Naive thymus-derived CD8-positive, alpha-beta T cell (primary cell): ENCODE measurements at regions not wholly inside any gene's neighbourhood (a gene's known extent, or its start where the extent isn't known, plus 50 kb on each side); places are given as distances from the start of the nearest gene placed in this dataset.
A peak's percentile ranks its signal among the peaks of the same experiment; 100 is the strongest.

Experiments
- ATAC-seq, 2 donors: fragments of 150-1000 bp; cut with Tn5 transposase in 1 of 2; sonication (Bioruptor Pico), chemical (Tn5 transposase) in 1 of 2; 1 replicate in 1 of 2; 2 replicates in 1 of 2; pipeline ENCODE4 v1.10.0; 2021; ENCODE audit warnings: mild to moderate bottlenecking in 2 of 2, moderate library complexity in 2 of 2
- POLR2A ChIA-PET: fragments of 350-600 bp; sonication (Branson Sonifier 250); formaldehyde crosslinking; loops from one replicate; lab custom pipeline; 2021; ENCODE audit warnings: antibody characterized with exemption; lab: Charles Lee
- DNase-seq, 10 donors: peaks; one replicate each; pipeline versions ENCODE4 v3.0.0 to v3.0.0-alpha.2; 2020 to 2022
- H3K27ac Mint-ChIP-seq, 10 donors: one replicate each; pipeline ENCODE4 v1.8.0; 2020 to 2022; ENCODE audit warnings: mild to moderate bottlenecking in 10 of 10, mixed read lengths in 10 of 10, moderate library complexity in 4 of 10, inconsistent platforms in 1 of 10
- H3K27me3 Mint-ChIP-seq, 5 donors: one replicate each; pipeline ENCODE4 v1.8.0; 2021 to 2022; ENCODE audit warnings: mixed read lengths in 5 of 5
- H3K36me3 Mint-ChIP-seq, 3 donors: one replicate each; pipeline ENCODE4 v1.8.0; 2020 to 2022; ENCODE audit warnings: mixed read lengths in 3 of 3, mild to moderate bottlenecking in 2 of 3, inconsistent platforms in 1 of 3
- H3K4me1 Mint-ChIP-seq, 4 donors: one replicate each; pipeline ENCODE4 v1.8.0; 2021 to 2022; ENCODE audit warnings: mixed read lengths in 4 of 4
- H3K4me3 Mint-ChIP-seq, 10 donors: one replicate each; pipeline ENCODE4 v1.8.0; 2020 to 2022; ENCODE audit warnings: mild to moderate bottlenecking in 10 of 10, mixed read lengths in 10 of 10, moderate library complexity in 6 of 10, inconsistent platforms in 1 of 10
- H3K9me3 Mint-ChIP-seq, 9 donors: one replicate each; pipeline ENCODE4 v1.8.0; 2020 to 2022; ENCODE audit warnings: mixed read lengths in 9 of 9, mild to moderate bottlenecking in 3 of 9, inconsistent platforms in 1 of 9, moderate library complexity in 1 of 9

DNA sequence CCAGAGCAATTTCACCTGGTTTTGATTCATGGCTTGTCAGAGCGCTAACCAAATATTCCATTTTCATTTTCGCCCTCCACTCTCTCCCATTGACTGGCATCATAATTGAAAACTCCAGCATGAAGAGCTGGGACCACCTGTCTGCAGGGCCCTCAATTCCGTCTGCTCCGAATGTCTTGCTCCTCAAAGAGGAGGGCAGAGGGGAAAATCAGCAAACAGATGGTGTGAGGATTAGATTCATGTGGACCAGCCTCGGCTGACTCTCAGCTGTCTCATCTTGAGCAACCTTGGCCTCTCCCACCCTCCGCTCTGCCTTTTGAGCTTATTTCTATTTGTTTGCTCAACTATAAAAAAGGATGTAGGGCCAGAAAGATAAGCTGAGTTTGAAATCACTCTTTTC is 512.2 kb upstream of the PPP2R3A start:
- DNase-seq (no peak), ATAC-seq (no peak)
- Mint-ChIP-seq H3K27me3 (peaks cover 0 to 6% (median 0%) of the 10 kb centered on the region in 5 donors), H3K9me3 (peaks cover 0 to 6% (median under 1%) of the 10 kb centered on the region in 9 donors), H3K4me1 (no peaks in the 10 kb centered on the region), H3K36me3 (no peaks in the 10 kb centered on the region), H3K4me3 (no peak overlapping the region), H3K27ac (no peak overlapping the region)
- POLR2A ChIA-PET, result no interaction called here

GRCh38 chr3:135454890-135455289 is 510.6 kb upstream of the PPP2R3A start:
- no peaks in the 10 kb centered on the region for H3K4me1 Mint-ChIP-seq
- no peak overlapping the region for H3K27ac Mint-ChIP-seq
- no peaks in the 10 kb centered on the region for H3K36me3 Mint-ChIP-seq
- ATAC-seq (no peak), DNase-seq (no peak)
- peaks cover 0 to 9% (median 5%) of the 10 kb centered on the region in 5 donors for H3K27me3 Mint-ChIP-seq
- H3K4me3 Mint-ChIP-seq, result no peak overlapping the region
- H3K9me3 Mint-ChIP-seq, result peaks cover 0 to 6% (median 0%) of the 10 kb centered on the region in 9 donors
- POLR2A ChIA-PET, result no interaction called here

DNA sequence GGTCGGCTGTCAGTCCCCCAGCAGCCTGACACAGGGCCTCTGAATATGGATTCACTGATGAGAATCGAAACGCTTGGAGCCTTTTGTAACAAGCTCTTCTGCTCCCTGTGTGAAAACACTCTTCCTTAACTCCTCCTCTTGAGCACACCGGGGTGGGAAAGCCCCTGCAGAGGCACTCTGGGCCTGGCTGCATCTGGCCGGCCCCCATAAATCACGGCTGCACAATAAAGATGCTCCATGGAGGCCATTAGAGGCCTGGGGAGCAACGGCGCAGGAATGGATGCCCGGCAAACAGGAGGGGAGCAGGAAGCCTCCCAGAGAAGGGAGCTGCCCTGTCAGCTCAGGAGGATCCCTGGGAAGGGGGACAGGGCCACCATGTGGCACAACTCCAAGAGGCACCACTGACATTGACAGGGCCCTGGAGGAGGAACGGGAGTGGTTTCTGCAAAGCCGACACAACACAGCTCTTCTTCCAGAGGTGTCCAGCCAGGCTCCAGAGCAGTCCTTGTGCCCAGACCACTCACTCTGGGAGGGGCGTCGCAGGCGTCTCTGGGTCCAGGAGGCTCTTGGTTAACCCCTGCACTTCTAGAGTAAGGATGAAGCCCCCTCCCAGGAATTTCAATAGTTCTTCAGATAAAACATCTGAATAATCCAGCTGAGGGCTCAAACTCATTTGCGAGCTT is 509.3 kb upstream of the PPP2R3A start:
- Mint-ChIP-seq H3K4me3 (no peak overlapping the region), H3K36me3 (no peaks in the 10 kb centered on the region), H3K9me3 (peaks cover 0 to 9% (median 0%) of the 10 kb centered on the region in 9 donors), H3K27me3 (peaks cover 0 to 9% (median 4%) of the 10 kb centered on the region in 5 donors), H3K4me1 (no peaks in the 10 kb centered on the region), H3K27ac (no peak overlapping the region)
- POLR2A ChIA-PET, result no interaction called here
- ATAC-seq, result no peak
- DNase-seq, result no peak

DNA sequence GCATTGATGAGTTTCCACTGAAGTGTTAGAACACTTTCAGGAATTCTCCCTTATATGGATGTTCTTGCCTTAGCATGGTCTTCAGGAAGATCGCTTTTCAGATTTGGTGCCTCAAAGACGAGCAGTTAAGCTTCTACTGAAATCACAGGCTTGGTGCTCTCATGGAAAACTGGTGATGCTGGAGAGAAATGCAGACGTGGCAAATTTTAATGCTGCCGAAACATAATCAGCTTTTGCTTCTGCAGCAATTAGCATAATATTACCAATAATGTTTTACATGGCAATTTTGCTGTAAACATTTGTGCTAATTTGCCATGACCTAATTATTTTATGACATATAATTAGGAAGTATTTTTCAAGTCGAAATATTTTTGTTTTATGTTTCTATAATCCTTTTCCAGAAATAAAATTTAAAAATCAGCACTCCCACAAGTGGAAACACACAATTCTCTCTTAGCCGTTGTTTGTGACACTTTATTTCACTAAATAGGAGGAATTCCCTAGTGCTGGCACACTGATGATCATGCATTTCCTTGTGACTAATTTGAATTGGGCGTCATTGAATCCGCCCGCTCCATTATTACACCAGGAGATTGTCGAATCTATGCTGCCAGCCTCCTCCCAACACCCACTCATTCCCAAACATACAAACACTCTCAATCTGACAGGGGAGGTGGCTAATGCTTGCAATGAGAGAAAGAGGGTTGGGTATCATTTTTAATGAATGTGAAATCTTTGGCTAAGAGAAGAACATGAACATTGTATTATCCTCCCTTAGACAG is 506.8 kb upstream of the PPP2R3A start:
- Mint-ChIP-seq H3K4me1 (no peaks in the 10 kb centered on the region), H3K27ac (no peak overlapping the region), H3K36me3 (no peaks in the 10 kb centered on the region), H3K4me3 (no peak overlapping the region), H3K27me3 (peaks cover 0 to 22% (median 4%) of the 10 kb centered on the region in 5 donors), H3K9me3 (peaks cover 0 to 20% (median 1%) of the 10 kb centered on the region in 9 donors)
- POLR2A ChIA-PET, result no interaction called here
- ATAC-seq (no peak), DNase-seq (no peak)

DNA sequence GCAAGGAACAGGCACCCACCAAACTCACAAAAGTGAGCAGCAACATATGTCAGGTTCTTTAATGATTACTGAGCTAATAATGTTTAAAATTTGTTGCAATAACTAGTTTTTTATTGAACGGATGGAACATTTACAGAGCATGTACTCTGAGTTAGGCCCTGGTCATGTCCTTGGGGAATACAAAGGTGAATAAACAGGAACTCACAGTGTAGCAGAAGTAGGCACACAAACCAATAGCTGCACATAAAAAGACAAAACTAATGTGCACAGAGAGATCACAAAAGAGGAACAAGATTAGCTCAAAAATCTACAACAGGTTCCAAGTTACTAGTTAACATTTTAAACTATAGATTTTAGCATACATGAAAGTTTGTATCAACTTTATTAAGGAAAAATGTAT is 505.3 kb upstream of the PPP2R3A start:
- POLR2A ChIA-PET, result no interaction called here
- no peak overlapping the region for H3K27ac Mint-ChIP-seq
- no peak overlapping the region for H3K4me3 Mint-ChIP-seq
- DNase-seq (no peak), ATAC-seq (no peak)
- no peaks in the 10 kb centered on the region for H3K4me1 Mint-ChIP-seq
- H3K36me3 Mint-ChIP-seq, result no peaks in the 10 kb centered on the region
- H3K27me3 Mint-ChIP-seq, result peaks cover 0 to 22% (median 3%) of the 10 kb centered on the region in 5 donors
- peaks cover 0 to 20% (median under 1%) of the 10 kb centered on the region in 9 donors for H3K9me3 Mint-ChIP-seq

GRCh38 chr3:135471911-135472310 is 493.6 kb upstream of the PPP2R3A start:
- Mint-ChIP-seq H3K27me3 (peaks cover 0 to 5% (median 0%) of the 10 kb centered on the region in 5 donors), H3K9me3 (peaks cover 0 to 5% (median 2%) of the 10 kb centered on the region in 9 donors), H3K27ac (no peak overlapping the region), H3K36me3 (no peaks in the 10 kb centered on the region), H3K4me1 (no peaks in the 10 kb centered on the region), H3K4me3 (no peak overlapping the region)
- POLR2A ChIA-PET, result no interaction called here
- no peak for DNase-seq
- ATAC-seq, result no peak

- POLR2A ChIA-PET, result interaction anchor here (0.6 kb wide), 1 partner anchor 33 kb away, joined by 3 read pairs; no protein-coding TSS in a partner anchor
- Mint-ChIP-seq H3K27me3 (peaks cover 0 to 5% (median 0%) of the 10 kb centered on the region in 5 donors), H3K27ac (no peak overlapping the region), H3K4me1 (no peaks in the 10 kb centered on the region), H3K9me3 (peaks cover 0 to 10% (median 0%) of the 10 kb centered on the region in 9 donors), H3K36me3 (no peaks in the 10 kb centered on the region), H3K4me3 (no peak overlapping the region)
- ATAC-seq, result no peak
- DNase-seq, result no peak
These were observed 492.1 kb upstream of the PPP2R3A start for GRCh38 chr3:135473449-135473848.

DNA sequence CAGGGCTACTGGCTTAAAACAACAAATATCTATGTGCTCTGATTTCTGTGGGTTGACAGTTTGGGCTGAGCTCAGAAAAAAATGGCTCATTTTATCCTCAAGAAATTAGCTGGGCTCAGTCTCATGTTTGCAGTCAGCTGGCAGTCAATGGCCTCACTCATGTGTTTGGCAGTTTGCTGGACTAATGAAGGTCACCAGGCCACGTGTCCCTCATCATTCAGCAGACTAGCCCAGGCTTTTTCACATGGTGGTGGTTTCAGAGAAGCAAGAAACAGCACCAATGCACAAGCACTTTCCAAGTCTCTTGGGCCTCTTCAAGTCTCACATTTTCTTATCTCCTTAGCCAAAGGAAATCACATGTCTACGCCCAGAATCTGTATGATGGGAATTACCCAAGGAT is 478.3 kb upstream of the PPP2R3A start:
- no peak for ATAC-seq
- POLR2A ChIA-PET, result no interaction called here
- peaks cover 0 to 2% (median 0%) of the 10 kb centered on the region in 9 donors for H3K9me3 Mint-ChIP-seq
- no peaks in the 10 kb centered on the region for H3K4me1 Mint-ChIP-seq
- H3K36me3 Mint-ChIP-seq, result no peaks in the 10 kb centered on the region
- H3K27me3 Mint-ChIP-seq, result peaks cover 0 to 3% (median 0%) of the 10 kb centered on the region in 5 donors
- H3K27ac Mint-ChIP-seq, result no peak overlapping the region
- no peak overlapping the region for H3K4me3 Mint-ChIP-seq
- DNase-seq, result no peak

DNA sequence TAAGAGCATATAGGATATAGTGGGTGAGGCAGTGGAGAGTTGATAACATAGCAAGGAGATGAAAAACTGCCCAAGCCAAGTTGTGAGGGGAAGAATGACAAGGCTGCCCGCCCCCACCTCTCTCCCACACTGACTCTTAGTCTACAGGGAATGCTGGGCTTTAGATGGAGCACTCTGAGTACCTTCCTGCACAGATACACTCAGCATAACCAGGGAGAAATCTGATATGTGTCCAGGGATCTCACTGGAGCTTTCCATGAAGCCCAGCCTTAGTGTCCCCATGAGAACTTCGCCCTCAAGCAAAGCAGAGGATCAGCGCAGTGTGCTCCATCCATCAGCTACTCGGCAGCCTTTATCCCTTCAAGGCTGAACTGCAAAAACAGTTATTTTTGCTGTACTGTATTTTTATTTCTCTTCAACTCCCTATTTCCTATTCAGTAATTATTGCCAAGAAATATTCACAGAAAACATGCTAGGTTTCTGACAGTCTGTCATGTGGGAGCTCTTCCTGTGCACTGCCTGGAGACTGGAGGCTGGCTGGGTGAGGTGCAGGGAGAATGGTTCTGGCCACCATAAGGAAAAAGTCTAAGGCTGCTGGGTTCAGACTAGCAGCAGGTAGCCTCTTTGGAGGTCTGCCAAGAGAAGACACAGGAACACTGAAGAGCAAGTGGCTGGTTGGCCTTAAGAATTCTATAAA is 475.2 kb upstream of the PPP2R3A start:
- Mint-ChIP-seq H3K27me3 (peaks cover 0 to 11% (median 3%) of the 10 kb centered on the region in 5 donors), H3K9me3 (peaks cover 0 to 3% (median 1%) of the 10 kb centered on the region in 9 donors), H3K36me3 (no peaks in the 10 kb centered on the region), H3K27ac (no peak overlapping the region), H3K4me3 (no peak overlapping the region), H3K4me1 (no peaks in the 10 kb centered on the region)
- ATAC-seq (no peak), DNase-seq (no peak)
- POLR2A ChIA-PET, result no interaction called here

GRCh38 chr3:135491491-135492205 is 473.9 kb upstream of the PPP2R3A start:
- no peaks in the 10 kb centered on the region for H3K4me1 Mint-ChIP-seq
- peaks cover 0 to 11% (median 3%) of the 10 kb centered on the region in 5 donors for H3K27me3 Mint-ChIP-seq
- DNase-seq (no peak), ATAC-seq (no peak)
- H3K27ac Mint-ChIP-seq, result peak overlapping the region in 1 of 10 donors; percentile 10
- POLR2A ChIA-PET, result no interaction called here
- H3K4me3 Mint-ChIP-seq, result no peak overlapping the region
- no peaks in the 10 kb centered on the region for H3K36me3 Mint-ChIP-seq
- peaks cover 0 to 3% (median 1%) of the 10 kb centered on the region in 9 donors for H3K9me3 Mint-ChIP-seq

DNA sequence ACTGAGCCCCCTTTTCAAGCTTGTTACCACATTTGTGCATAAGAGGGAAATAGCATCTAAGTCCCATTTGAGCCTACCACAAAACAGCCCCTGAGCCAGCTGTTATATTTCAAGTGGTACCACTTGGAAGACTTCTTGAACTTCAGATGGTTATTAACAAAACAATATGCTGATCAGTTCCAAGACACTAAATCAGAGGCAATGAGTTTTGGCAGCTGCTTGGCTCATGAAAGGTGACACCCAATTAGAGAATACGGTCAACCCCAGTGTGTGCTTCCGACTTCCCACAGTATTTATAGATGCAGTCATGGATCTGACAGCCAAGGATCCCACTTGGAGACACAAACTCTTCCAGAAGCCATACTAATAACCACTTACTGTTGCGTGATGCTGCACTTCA is 469.6 kb upstream of the PPP2R3A start:
- Mint-ChIP-seq H3K27me3 (peaks cover 0 to 19% (median 5%) of the 10 kb centered on the region in 5 donors), H3K4me3 (no peak overlapping the region), H3K4me1 (no peaks in the 10 kb centered on the region), H3K9me3 (peaks cover 0 to 8% (median 1%) of the 10 kb centered on the region in 9 donors), H3K36me3 (no peaks in the 10 kb centered on the region), H3K27ac (no peak overlapping the region)
- POLR2A ChIA-PET, result no interaction called here
- DNase-seq (no peak), ATAC-seq (no peak)

DNA sequence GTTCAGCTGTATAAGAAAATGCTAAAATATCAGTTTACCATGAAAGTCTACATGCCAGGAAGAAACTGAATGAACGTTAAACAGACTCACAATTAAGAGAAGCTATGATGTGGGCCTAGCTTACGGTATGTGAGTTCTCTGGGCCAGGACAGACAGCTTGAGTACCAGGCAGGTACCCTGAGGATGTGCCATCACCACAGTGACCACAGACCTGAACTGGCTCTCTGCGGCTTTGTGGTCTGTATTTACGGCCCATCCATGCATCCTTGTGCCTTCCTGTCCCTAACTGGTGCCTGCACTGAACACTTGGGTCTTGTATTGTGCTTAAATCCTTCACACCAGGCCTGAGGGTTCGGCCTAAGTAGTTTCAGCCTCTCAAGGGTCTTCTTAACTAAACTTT is 467.5 kb upstream of the PPP2R3A start:
- Mint-ChIP-seq H3K27ac (no peak overlapping the region), H3K36me3 (no peaks in the 10 kb centered on the region), H3K4me3 (no peak overlapping the region), H3K27me3 (peaks cover 0 to 15% (median 2%) of the 10 kb centered on the region in 5 donors), H3K4me1 (no peaks in the 10 kb centered on the region), H3K9me3 (peaks cover 0 to 10% (median 0%) of the 10 kb centered on the region in 9 donors)
- DNase-seq, result no peak
- POLR2A ChIA-PET, result no interaction called here
- ATAC-seq, result no peak
